Endothelial cell (in vitro differentiated cells): ENCODE measurements at regions not wholly inside any gene's neighbourhood (a gene's known extent, or its start where the extent isn't known, plus 50 kb on each side); places are given as distances from the start of the nearest gene placed in this dataset.

Experiments used
- DNase-seq: peaks from one replicate; pipeline ENCODE4 v3.0.0; 2021; ENCODE audit warnings: low spot score
- H3K27ac Mint-ChIP-seq: one replicate; pipeline ENCODE4 v1.8.0; 2021; ENCODE audit warnings: mixed read lengths, inconsistent platforms; ENCODE audit not compliant: unreplicated experiment
- H3K27me3 Mint-ChIP-seq: one replicate; pipeline ENCODE4 v1.8.0; 2021; ENCODE audit warnings: mild to moderate bottlenecking, moderate library complexity, mixed read lengths, inconsistent platforms; ENCODE audit not compliant: unreplicated experiment
- H3K36me3 Mint-ChIP-seq: one replicate; pipeline ENCODE4 v1.8.0; 2021; ENCODE audit warnings: mild to moderate bottlenecking, low read depth, mixed read lengths, inconsistent platforms; ENCODE audit not compliant: unreplicated experiment
- H3K4me1 Mint-ChIP-seq: one replicate; pipeline ENCODE4 v1.8.0; 2021; ENCODE audit warnings: mild to moderate bottlenecking, mixed read lengths, inconsistent platforms; ENCODE audit not compliant: unreplicated experiment
- H3K4me3 Mint-ChIP-seq: one replicate; pipeline ENCODE4 v1.8.0; 2021; ENCODE audit warnings: mild to moderate bottlenecking, mixed read lengths, inconsistent platforms; ENCODE audit not compliant: unreplicated experiment
- H3K9me3 Mint-ChIP-seq: one replicate; pipeline ENCODE4 v1.8.0; 2021; ENCODE audit warnings: mixed read lengths, inconsistent platforms; ENCODE audit not compliant: unreplicated experiment
- TF ChIP-seq, protein P1 (sequence below): fragments of 200-600 bp; sonication (generic); IDR thresholded peaks from one replicate; pipeline ENCODE4 v1.5.0; 2021; ENCODE audit warnings: antibody characterized with exemption; ENCODE audit not compliant: unreplicated experiment

DNA sequence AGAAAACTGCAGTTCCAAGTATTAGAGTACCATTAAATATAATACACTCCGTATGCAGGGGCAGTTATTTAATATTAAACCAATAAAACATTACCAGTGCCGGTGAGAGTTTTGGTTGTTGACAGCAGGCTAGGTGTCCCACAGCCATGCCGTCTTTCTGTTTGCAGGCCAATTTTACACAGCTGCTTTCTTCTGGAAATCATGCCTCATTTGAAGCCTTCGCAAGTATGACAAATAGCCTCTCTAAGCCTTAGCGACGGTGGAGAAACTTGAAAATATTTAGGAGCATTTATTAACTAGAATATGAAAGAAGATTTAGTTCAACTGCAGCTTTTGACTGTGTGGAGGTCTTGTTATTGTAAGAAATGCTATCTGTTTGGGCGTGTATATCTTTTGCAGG is 226.0 kb downstream of the BMP2 start:
- no peaks in the 10 kb centered on the region for H3K36me3 Mint-ChIP-seq
- H3K27ac Mint-ChIP-seq: no peak overlapping the region
- no peaks in the 10 kb centered on the region for H3K4me1 Mint-ChIP-seq
- H3K4me3 Mint-ChIP-seq: no peak overlapping the region
- H3K9me3 Mint-ChIP-seq: no peaks in the 10 kb centered on the region
- DNase-seq: no peak
- H3K27me3 Mint-ChIP-seq: no peaks in the 10 kb centered on the region
- TF ChIP-seq, protein P1, sequence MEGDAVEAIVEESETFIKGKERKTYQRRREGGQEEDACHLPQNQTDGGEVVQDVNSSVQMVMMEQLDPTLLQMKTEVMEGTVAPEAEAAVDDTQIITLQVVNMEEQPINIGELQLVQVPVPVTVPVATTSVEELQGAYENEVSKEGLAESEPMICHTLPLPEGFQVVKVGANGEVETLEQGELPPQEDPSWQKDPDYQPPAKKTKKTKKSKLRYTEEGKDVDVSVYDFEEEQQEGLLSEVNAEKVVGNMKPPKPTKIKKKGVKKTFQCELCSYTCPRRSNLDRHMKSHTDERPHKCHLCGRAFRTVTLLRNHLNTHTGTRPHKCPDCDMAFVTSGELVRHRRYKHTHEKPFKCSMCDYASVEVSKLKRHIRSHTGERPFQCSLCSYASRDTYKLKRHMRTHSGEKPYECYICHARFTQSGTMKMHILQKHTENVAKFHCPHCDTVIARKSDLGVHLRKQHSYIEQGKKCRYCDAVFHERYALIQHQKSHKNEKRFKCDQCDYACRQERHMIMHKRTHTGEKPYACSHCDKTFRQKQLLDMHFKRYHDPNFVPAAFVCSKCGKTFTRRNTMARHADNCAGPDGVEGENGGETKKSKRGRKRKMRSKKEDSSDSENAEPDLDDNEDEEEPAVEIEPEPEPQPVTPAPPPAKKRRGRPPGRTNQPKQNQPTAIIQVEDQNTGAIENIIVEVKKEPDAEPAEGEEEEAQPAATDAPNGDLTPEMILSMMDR: no peak

DNA sequence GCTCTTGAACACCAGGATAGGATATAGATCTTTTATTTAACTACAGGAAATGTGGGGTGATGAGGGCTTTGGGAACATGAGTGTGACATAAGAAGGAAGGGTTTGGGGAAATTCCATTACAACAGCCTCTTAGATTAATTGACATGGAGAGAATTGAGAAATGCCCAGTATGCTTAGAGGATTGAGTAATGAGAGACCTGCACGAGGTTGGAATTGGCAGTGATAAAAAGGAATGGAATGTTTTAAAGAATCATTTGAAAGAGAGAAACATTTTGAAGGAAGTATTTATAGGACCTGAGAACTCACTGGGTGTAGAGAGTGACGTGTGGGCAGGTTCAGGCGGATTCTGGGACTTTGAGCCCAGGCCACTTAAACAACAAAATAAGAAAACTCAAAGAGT is 227.0 kb downstream of the BMP2 start:
- TF ChIP-seq, protein P1: no peak
- no peak for DNase-seq
- H3K27me3 Mint-ChIP-seq: no peaks in the 10 kb centered on the region
- no peaks in the 10 kb centered on the region for H3K36me3 Mint-ChIP-seq
- no peaks in the 10 kb centered on the region for H3K9me3 Mint-ChIP-seq
- H3K4me3 Mint-ChIP-seq: no peak overlapping the region
- H3K4me1 Mint-ChIP-seq: no peaks in the 10 kb centered on the region
- H3K27ac Mint-ChIP-seq: no peak overlapping the region

DNA sequence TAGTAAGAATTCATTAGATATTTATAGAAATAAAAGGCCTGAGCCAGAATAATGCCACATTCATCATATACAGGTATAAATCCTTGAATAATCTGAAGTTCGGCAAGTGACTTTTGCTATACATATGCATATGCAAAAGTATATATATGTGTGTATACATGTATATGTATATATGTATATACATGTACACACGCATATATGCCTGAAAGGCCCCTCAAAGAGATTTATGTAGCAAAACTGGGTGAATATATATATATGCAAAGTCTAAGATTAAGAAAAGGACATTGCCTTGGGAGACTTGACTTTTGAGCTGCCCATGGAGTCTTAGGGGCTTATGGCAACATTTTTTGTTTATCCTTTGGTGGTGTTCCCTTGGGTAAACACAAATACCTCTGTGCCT is 231.4 kb downstream of the BMP2 start:
- Mint-ChIP-seq H3K36me3 (no peaks in the 10 kb centered on the region), H3K27ac (no peak overlapping the region)

DNA sequence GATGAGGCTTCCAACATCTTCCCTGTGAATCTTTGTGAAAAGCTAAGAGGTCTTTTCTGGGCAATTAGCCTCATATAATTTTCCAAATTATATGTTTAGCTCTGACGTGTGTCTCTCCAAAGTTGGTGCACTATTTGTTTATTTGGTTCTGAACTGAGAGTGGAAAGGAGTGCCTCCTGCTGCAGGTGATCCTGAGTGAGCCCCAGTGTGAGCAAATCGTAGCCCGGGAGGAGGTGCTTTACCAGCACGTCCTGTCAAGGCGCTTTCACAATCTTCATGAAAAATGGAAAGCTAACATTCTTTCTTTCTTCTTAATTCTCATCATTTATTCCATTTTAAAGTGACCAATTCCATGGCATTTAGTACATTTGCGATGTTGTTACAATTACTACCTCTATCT is 231.9 kb downstream of the BMP2 start:
- H3K36me3 Mint-ChIP-seq: no peaks in the 10 kb centered on the region
- H3K4me1 Mint-ChIP-seq: no peaks in the 10 kb centered on the region
- TF ChIP-seq, protein P1: no peak
- DNase-seq: no peak
- no peak overlapping the region for H3K4me3 Mint-ChIP-seq
- no peaks in the 10 kb centered on the region for H3K27me3 Mint-ChIP-seq
- no peak overlapping the region for H3K27ac Mint-ChIP-seq
- H3K9me3 Mint-ChIP-seq: no peaks in the 10 kb centered on the region

More for the DNA sequence above, 231.4 kb downstream of the BMP2 start:
- H3K27me3 Mint-ChIP-seq: no peaks in the 10 kb centered on the region
- H3K9me3 Mint-ChIP-seq: no peaks in the 10 kb centered on the region
- no peak overlapping the region for H3K4me3 Mint-ChIP-seq
- H3K4me1 Mint-ChIP-seq: no peaks in the 10 kb centered on the region
- TF ChIP-seq, protein P1: no peak
- DNase-seq: no peak

DNA sequence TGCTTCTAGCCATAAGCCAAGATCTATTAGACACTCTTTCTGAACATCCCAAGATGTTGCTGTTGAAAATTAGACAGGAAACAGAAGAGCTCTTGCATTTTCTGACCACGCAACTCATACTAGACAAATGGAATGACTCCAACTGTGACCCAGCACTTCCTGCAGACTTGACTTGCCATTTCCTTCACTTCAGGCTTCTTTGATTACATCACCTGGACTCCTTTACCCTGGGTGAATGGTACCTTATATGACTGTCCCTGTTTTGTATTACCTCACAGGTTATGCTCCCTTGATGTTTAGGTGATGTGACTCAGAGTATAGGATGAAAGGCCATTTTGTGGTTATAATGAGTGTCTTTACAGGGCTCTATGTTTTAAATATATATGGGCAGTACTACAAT is 236.1 kb downstream of the BMP2 start:
- no peak for DNase-seq
- H3K27ac Mint-ChIP-seq: no peak overlapping the region
- H3K36me3 Mint-ChIP-seq: no peaks in the 10 kb centered on the region
- no peaks in the 10 kb centered on the region for H3K9me3 Mint-ChIP-seq
- H3K4me3 Mint-ChIP-seq: no peak overlapping the region
- TF ChIP-seq, protein P1: no peak
- no peaks in the 10 kb centered on the region for H3K4me1 Mint-ChIP-seq
- H3K27me3 Mint-ChIP-seq: no peaks in the 10 kb centered on the region
